GM21515 (cell line): ENCODE measurements at regions not wholly inside any gene's neighbourhood (a gene's known extent, or its start where the extent isn't known, plus 50 kb on each side); places are given as distances from the start of the nearest gene placed in this dataset.
"Not testable (repeated sequence)": the region's sequence is repeated elsewhere in the genome, so short reads cannot be mapped to it uniquely, and the experiment has no call there.

Source experiments
- ATAC-seq: cut with Tn5 transposase; IDR thresholded peaks from one replicate; pipeline ENCODE4 v1.9.1; 2021; ENCODE audit not compliant: unreplicated experiment

DNA sequence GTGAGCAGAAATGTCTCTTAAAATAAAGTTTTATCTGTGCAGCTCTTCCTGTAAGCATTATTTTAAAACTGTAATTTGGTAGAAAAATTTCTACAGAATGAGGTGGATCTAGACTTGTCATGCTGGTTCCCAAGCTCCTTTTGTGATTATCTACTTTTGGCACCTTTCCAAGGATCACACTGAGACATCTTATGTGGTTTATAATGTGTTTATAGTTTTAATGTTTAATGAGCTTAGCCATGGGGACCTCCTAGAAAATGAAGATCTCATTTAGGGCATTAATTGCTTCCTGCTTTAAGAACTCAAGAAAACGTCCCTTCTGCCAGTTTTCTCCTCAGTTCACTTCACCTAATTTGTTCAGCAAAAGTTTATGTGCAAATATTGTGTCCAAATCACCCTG is 468.4 kb downstream of the SUCLG1 start:
- no peak for ATAC-seq

DNA sequence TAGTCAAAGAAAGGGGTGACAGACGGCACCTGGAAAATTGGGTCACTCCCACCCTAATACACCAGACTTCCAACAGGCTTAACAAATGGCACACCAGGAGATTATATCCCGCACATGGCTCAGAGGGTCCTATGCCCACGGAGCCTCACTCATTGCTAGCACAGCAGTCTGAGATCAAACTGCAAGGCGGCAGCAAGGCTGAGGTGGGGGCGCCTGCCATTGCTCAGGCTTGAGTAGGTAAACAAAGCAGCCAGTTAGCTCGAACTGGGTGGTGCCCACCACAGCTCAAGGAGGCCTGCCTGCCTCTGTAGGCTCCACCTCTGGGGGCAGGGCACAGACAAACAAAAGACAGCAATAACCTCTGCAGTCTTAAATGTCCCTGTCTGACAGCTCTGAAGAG is 482.5 kb downstream of the SUCLG1 start:
- not testable (repeated sequence) for ATAC-seq

DNA sequence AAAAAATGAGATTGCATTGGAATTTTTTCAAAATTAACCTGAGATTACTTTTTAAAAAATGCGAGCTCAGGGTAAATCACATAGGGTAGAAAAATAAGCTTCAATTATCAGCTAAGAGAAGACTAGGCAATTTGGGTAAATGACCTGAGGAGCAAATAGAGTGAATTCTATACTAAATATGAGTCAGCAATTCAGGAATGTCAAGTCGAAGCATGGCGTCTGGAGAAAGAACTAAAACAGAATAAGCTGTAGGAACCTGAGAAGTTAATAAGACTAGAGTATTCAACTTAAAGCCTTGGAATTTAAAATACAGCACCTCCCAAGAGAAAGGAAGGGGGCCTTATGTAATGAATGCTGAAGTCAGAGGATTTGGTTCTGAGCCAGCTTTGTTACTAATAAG is 487.0 kb downstream of the SUCLG1 start:
- no peak for ATAC-seq

DNA sequence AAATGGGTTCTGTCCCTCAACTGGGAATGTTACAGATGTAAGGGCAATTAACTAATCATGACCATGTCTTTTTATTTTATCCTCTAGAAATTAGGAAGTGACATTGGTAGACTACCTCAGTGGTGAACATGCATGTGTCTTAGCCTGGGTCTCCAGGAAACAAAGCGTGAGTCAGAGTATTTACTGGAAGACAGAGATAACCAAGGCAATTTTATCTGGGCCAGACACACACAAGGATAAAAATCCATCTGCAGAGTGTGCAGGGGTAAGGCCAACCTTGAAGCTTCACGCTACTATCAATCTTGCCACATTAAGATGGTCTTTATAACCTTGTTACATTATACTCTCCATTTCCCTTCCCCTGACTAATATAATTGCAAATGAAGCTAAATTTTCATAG is 487.5 kb downstream of the SUCLG1 start:
- ATAC-seq = no peak

DNA sequence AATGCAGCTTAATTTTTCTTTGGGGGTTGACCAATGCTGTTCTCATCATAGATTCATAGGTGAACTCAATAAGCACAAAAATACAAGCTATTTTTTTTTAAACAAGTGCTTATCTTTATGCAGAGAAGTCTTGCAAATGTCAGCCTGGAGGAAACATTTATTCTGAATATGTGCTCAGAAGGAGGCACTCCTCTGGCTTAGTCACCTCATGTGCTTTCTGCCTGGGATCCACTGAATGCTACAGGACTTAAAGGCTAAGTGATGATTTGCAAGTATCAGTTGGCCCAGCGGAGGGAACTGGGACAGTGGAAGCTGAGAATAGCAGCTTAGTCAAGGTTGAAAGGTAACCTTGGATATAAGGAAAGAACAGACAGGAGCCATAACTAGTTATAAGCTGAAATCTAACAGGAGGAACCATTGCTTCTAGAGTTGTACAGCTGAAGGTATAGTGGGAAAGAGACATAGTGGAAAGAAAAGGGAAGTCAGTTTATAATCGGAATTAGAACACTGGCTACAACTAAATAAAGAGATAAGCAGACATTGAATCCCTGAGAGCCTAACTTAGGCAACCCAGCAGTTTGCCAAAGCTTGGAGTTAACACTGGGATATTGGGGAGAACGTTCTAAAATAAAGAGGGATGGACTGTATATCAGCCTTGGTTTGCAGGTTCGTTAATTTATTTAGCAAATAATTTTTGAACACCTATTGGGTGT is 488.7 kb downstream of the SUCLG1 start:
- no peak for ATAC-seq

DNA sequence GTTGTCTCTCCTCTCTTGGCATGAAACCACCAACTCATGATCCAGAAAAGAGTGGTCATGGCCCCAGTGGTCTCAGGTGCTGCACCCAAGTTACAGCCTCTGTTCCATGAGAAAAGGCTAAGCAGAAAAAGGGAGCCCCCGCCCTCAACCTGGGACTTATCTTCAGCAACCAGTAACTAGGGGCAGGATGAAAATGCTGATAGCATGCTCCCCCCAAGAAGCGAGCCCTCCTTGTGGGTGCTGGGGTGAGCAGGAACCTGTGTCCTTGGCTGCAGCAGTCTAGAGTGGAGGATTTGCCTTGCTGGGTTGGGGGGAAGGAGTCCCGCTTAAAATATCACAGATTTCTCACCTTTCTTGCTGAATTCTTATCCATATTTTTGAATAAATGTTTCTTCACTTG is 490.0 kb downstream of the SUCLG1 start:
- ATAC-seq = no peak

DNA sequence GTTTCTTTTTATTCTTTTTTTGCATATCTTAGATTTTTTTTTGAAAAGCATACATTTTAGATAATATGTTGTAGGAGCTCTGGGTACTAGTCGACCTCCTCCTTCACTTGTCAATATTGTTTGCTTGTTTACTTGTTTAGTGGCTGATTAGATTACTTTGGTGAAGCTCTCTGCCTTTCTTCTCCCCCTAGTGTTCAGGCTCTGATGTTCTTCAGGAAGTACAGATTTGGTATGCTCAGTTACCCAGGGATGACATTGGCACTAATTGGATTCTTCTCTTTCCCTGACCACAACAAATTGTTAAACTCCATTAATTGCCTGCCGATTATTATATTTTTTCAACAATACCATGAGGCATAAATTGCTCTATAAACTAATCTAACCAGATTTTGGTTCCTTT is 491.2 kb downstream of the SUCLG1 start:
- ATAC-seq = no peak

DNA sequence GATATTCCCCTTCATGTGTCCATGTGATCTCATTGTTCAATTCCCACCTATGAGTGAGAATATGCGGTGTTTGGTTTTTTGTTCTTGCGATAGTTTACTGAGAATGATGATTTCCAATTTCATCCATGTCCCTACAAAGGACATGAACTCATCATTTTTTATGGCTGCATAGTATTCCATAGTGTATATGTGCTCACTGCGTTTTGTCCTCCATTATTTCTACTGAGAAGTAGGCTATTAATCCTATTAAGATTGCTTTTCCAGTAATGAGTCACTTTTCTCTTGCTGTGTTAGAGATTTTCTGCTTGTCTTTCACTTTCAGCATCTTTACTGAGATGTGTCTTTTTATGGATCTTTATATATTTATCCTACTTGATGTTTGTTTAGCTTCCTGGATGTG is 492.1 kb downstream of the SUCLG1 start:
- not testable (repeated sequence) for ATAC-seq

DNA sequence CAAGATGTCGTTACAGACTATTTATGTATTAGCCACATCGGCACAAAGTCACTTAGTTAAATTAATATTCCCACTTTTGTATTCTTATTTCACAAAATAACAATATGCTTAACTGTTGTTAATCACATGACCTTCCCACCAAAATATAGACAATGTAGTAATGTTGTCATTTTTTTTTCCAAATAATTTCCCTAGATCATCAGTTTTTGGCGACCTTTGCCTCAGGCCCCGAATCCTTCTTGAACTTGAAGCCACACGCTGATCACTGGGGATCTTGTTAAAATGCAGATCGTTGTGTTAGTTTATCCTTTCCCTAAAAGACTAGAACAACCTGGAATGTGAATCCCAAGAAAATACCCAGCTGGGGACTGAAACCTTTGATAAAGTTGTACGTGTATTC is 497.6 kb downstream of the SUCLG1 start:
- ATAC-seq = no peak

DNA sequence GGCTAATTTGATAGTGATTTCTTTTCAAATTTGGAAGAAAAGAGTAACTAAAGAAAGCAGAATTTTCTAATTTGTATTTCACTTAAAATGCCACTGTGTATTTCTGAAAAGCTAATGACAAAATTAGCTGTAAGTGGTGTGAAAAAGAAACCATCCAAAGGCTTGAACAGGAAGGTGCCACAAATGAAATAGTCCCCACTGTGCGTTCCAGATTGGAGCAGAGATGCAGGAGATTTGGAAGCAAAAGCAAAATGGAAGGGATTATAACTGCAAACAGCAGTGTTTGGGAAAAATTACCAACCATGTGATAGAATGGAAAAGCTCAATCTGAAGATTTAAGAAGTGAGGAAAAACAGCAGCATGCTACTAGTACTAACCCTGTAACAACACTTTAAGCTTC is 498.7 kb downstream of the SUCLG1 start:
- no peak for ATAC-seq

DNA sequence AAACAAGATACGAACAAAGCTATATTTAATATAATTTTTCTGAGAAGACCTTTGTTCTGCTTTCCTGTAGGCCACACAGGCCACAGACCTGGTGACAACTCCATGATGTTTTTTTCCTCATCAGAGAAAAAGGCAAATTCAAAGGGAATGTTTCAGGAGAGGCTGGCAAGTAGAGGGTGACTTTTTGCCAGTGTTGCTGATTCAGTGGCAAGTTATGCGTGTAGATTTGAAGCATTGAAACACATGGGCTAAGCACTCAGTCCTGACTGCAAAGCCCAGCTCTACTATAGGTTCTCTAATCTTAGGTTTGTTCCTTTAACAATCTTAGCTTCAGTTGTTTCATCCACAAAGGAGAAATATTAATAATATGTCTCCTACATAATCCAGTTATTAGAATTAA is 499.8 kb downstream of the SUCLG1 start:
- ATAC-seq = no peak

DNA sequence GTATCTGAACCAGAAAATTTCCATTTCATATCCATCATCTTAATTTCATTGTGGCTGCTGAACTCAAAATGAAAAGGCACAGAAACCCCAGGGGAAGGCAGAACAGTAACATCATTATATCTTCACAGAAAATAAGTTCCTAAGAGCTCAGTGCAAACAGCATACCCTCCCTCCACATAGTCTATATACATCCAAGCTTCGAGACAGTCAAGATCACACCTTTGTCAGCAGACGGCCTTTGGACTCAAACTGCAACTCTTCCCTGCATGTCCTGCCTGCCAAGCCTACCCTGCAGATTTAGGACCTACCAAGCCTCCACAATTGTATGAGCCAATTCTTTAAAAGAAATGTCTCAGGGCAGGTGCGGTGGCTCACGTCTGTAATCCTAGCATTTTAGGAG is 502.1 kb downstream of the SUCLG1 start:
- ATAC-seq = no peak

DNA sequence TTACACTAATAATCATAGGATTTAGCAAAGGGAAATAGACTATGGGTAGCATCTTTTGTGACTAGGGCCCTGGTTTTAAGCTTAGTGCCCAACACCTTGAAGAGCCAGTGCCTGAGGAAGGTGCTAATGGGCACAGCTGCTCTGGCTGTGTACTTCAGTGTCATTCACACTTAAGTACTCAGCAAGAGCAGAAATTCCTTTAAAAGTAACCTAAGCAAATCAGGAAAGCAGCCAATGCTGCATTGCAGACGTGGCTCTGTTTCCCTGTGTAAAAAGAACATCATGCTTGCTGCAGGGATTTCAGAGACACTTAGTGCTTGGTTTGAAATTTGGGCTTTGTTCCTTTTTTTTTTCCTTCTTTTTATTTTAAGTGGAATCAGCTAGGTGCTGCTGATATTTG is 505.4 kb downstream of the SUCLG1 start:
- no peak for ATAC-seq

DNA sequence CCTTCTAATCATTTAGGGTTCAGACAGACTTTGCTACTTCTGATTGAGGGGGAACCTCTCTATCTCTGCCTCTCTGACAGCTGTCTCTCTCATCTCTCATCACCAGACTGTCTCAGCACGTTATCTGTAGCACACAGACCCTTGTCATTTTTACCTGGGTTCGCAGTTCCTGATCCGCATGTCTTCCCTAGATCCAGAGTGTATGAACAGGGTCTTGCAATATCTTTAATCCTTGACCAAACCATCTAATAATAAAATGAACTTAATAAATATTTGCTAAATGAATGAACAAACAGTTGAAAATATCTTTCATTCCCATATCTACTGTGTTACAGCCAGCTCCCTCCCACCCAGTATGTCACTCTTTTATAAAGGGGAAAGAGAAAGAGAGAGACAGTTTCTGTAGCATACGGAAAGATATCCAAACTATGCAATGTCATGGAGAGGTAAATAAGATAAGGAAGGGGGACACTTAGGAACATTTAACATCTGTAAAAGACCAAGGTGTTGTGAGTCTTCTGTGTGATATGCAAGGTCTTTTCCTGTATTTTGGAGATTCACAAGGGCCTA is 507.6 kb downstream of the SUCLG1 start:
- no peak for ATAC-seq

DNA sequence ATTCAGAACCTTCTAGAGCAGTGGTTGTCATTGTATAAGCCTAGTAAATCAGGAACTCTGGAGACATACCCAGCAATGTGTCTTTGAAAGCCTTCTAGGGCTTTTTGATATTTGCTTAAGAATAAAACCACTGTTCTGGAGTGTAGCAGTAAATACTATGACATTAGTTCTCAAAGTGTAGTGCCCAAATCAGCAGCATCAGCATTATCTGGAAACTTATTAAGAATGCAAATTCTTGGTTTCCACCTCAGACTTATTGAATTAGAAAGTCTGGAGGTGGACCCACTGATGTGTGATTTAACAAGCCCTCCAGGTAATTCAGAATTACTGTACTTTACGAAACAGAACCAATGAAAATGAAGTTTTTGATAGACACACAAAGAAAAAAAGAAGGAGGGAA is 509.7 kb downstream of the SUCLG1 start:
- no peak for ATAC-seq

DNA sequence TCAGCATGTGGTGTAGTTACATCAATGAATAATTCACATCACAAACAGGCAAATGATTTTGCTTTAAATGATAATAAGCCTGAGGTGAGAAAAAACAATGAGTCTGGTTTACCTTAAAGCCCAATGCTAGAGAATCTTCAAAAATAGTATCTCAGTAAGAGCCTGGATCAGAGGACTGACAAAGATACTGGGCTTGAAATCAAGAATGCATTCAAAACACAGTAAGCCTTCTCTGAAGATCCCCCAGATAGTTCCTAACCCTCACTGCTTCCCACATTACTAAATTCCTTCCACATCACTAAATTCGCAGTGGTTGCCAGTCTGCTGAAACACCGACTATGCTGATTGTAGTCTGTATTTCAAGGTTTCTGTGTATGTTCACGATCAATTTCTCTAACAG is 514.9 kb downstream of the SUCLG1 start:
- no peak for ATAC-seq

DNA sequence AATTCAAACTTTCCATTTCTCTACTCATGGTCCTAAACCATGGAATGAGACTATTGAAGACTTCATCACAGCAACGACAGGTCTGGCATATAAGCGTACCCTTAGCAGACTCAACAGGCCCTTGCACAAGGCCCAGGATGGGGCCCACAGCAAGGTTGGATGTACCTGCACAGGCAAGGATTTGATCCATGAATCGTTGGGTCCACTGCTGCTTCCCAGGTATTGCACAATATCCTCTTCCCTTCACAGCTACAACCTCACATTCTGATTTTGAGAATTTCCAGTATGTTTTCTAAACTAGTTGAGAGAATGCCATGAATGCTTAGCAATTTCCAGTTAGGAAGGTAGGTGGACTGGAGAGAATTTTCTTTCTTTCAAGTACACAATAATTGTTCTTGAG is 515.8 kb downstream of the SUCLG1 start:
- no peak for ATAC-seq

DNA sequence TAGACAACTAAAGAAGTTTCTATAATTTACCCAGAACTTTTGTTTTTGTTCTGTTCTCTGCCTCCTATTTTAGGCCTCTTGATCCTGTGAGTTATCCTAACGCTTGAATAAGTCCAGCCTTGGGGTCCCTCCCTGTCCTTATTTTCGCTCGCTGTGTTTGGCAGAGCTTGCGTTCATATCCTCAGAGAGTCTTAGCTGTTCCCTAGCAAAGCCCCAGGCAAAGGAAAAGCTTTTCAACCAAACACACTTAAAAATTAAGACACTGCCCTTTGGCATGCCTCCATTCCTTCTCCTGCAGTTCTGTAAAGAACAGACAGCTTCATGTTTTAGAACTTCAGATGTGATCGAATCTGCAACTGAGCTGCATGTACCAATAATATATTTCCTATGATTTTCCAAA is 517.2 kb downstream of the SUCLG1 start:
- ATAC-seq = no peak

DNA sequence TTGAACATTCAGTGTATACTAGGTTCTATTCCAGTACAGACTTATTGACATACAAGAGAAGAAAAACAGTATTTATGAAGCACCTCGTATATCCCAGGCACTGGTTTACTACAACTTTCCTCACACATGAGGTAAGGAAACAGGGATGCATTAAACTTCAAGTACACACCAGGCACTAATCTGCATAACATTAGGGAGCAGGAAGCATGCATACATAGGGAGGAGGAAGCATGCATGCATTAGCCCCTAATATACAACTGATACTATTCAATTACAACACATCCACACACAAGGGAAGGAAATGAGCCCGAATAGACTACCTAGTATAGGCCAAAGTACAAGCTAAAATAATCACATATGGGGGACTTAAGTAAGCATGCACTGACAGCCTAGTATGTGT is 525.3 kb downstream of the SUCLG1 start:
- ATAC-seq = no peak

DNA sequence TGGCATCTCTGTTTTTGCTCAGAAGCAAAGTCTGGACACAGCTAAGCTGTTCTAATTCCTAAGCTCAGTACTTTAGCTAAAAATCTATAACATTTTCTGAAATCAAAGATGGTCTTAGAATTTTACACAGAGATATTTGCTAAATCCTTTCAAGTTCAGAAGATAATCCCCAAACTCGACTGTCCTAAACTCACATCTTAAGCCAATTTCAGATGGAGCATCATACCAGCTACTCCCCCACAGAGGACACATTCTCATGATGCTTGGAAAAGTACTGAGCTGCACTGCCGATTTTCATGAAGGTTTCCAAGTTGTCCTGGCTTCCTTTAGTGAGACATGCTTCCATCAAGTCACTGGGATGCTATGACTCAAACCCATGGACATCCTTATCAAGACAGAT is 535.5 kb downstream of the SUCLG1 start:
- ATAC-seq = no peak

DNA sequence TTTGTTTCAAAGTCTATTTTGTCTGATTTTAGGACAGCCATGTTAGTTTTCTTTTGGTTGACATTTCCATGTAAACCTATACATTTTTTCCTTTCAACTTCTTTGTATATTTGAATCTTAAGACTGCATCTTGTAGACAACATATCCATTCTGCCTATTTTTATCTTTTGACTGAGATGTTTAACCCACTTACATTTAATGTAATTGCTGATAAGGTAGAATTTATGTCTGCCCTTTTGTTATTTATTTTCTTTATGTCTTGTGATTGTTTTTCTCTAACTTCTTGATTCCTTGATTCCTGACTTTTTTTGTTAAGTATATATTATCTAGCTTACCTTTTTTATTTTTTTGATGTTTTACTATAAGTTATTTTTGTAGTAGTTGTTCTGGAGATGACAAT is 542.5 kb downstream of the SUCLG1 start:
- ATAC-seq = no peak

DNA sequence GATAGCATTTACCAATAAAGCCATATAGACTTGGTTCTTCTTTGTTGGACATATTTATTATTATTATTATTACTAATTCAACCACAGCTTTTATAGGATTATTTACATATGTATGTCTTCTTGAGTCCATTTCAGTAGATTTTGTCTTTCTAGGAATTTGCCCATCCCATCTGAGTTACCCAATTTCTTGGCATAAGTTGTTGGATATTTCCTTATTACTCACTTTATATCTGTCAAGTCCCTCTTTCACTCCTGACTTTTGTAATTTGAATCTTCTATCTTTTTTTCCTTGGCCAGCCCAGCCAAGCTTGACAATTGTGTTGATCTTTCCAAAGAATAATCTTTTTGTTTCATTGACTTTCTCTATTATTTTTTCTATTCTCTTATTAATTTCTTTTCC is 543.7 kb downstream of the SUCLG1 start:
- ATAC-seq = no peak

DNA sequence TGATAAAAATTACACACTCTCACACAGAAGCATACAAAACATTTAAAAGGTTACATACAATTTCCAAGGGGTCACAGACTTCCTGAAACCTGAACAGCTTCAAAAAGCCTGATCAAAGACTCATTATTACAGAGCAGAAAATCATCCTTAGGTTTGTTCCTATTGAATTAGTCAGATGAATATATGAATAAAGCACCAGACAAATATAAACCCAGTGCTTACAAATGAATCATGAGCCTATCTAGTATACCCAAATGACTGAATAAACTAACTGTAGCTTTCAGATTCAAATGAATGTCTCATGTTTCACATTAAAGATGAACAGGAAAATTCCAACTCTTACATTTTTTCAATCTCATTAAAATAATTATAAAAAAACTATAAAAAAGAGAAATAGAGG is 550.3 kb downstream of the SUCLG1 start:
- ATAC-seq = no peak
